HG02870 (cell line): ENCODE measurements at regions not wholly inside any gene's neighbourhood (a gene's known extent, or its start where the extent isn't known, plus 50 kb on each side); places are given as distances from the start of the nearest gene placed in this dataset.

Source experiments
- ATAC-seq: cut with Tn5 transposase; IDR thresholded peaks from one replicate; pipeline ENCODE4 v1.9.1; 2021; ENCODE audit warnings: mild to moderate bottlenecking, moderate library complexity; ENCODE audit not compliant: unreplicated experiment

DNA sequence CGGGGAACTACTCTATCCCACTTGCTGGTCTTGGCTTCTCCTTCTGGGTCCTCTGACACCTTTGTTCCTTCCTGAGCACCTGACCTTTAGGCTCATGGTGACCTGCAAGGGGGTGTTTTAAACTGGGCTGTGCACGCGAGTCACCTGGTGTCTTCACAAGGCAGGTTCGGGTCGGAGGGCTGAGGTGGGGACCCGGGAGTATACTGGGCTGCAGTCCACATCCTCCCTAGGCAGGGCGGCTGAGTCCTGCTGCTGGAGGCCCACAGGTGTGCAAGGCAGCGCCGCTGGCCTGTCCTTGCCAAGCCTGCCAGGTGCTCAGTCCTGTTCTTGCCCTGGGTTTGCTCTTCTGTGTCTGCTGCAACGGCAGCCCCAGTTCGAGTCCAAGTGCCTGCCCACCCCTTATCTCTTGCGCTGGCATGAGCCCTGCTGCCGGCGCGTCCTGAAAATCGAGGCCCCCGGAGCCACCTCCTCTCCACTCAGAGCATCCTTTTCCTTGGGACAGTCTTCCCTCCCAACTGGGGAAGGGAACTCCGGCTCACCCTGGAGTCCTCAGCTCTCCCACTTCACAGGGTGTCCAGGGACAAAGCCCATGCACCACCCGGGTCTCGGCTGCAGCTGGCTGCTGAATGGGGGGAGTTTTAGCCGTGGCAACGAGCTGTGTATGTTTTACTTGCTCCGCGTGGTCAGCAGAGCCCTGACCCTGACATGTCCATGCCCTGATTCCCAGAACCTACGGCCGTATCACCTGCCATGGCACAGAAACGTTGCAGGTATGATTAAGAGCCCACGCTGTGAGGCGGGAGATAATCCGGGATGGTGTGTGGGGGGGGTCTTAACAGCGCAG lies 193.5 kb downstream of the TEX29 start:
- ATAC-seq, result no peak

DNA sequence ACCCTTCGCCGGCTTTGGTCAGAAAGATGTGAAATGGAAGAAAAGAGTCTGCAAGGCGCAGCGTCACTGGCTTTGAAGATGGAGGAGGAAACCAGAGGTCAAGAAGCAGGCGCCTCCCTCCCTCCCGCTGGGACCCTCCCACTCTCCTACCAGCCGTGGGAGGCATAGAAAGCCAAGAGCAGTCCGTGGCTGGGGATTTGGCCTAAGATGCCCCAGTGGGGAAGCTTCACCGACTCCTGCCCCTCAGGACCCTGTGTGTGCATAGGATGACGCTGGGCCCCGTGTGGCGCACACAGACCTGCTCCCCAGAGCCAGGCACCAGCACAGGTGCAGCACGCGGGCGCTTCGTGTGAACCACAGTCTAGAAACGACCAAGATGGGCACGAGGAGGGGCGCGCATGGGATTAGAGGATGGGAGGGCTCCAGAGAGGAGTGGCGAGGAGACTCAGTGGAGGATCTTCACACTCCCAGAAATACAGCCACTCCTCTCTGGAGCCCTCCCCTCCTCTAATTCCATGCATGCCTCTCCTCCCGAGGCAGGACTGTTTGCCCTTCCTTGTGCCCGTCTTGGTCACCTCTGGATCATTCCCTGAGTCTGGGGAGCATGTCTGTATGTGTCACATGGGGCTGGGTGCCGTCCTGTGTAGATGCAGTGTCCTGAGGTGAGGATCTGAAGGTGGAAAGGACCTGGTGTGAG lies 194.3 kb downstream of the TEX29 start:
- no peak for ATAC-seq

DNA sequence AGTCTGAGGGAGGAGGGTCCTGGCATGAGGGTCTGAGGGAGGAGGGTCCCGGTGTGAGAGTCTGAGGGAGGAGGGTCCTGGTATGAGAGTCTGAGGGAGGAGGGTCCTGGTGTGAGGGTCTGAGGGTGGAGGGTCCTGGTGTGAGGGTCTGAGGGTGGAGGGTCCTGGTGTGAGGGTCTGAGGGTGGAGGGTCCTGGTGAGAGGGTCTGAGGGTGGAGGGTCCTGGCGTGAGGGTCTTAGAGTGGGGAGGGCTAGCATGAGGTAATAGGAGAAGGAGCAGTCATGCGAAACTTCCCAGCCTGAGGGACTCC lies 194.8 kb downstream of the TEX29 start:
- no peak for ATAC-seq

DNA sequence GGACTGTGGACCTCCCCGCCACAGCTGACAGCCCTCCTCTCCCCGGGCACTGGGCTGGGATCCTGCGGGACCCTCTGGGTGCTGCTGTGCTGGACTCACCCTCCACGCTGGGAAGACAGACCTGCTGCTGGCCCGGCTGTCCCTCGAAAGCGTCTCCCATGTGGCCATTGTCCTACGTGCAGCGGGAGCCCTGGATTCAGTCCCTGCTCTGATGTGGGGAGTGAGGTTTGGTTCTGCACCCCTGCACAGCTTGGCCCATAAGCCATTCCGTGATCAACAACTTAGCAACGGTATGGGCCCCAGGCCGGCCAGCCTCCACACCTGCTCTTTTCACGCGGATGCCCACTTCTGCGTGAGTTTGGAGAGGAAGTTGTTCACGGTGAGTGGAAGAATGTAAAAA lies 195.2 kb downstream of the TEX29 start:
- ATAC-seq, result no peak

DNA sequence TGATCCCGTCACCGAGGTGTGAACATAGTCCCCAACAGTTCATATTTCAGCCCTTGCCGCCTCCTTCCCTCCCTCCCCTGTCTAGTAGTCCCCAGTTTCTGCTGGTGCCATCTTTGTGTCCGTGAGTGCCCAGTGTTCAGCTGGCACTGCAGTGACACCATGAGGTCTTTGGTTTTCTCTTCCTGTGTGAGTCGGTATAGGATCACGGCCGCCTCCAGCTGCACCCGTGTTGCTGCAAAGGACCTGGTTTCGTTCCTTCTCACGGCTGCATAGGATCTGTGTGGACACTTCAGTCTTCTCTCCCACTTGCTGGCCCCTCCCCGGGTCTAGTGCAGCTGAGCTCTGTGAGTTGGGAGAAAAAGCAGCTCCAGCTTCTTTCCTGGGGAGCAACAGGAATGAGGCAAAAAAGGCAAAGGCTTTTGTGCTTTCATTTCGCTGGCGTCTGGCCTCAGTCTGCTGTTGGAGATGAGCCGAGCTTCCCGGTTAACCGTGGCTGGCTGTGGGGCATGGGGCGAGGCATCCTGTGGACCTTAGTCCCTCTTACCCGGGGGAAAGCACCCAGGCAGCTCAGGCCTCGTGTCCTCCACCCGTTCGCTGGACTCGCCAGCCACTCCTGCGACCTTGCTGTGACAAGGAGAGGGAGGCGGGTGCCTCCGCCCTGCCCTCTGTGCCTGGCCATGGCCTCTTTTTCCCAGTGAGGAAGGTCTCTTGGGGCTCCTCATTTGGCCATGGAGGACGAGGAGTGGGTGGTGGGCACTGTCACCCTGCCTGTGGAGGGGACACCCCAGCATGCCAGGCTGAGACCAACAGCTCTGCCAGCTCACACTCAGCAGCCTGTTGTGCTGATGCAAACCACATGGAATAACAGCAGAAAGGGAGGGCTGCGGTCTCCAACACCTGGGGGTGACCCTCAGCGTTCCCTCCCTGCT lies 196.5 kb downstream of the TEX29 start:
- ATAC-seq, result no peak

DNA sequence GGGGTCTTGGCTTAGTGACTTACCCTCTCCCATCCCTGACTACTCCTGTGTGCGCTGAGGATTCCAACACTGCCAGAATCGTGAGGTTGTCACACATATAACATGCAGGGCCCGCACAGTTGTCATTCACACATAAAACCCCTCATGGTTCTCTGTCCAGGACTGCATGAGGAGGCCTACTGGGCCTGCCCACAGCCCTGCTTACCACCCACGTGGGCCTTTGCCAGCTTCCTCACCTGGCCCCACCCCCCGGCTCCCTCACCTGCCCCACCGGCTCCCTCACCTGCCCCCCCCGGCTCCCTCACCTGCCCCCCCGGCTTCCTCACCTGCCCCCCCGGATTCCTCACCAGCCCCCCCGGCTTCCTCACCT lies 197.2 kb downstream of the TEX29 start:
- no peak for ATAC-seq

DNA sequence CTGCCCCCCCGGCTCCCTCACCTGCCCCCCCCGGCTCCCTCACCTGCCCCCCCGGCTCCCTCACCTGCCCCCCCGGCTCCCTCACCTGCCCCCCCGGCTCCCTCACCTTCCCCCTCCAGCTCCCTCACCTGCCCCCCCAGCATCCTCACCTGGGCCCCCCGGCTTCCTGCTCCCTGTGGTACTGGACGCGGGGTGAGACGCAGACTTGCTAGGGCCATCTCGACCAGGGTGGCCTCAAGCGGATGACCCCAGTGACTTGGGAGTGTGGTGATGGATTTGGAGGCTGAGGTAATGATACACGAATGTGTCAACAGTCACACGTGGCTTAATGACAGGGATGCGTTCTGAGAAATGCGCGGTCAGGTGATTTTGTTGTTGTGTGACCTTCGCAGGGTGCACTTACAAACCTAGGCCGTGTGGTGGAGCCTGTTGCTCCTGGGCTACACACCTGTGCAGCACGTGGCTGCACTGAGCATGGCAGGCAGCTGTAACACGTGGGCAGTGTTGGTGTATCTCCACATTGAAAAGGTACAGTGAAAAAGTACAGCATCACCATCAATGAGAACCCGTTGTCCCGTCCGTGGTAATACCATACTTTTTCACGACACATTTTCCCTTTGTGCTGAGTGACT lies 197.8 kb downstream of the TEX29 start:
- ATAC-seq, result no peak

DNA sequence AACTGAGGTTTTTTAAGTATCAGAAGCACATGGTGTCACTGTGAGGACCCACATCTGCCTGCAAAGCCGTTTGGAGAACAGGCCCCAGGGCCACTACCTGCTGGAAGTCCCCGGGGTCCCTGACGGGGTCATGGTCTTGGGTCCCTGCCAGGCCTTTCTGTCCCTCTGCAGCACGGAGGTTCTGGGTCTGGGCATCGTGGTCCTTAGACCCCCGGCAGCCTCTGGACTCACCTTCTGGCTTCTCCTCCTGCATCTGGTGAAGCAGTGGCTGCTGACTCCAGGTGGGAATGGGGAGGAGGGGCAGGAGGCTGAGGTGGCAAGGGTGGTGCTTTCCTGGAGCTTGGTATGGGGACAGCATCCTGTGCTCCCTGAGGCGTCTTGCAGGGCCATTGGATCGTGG lies 198.6 kb downstream of the TEX29 start:
- no peak for ATAC-seq

DNA sequence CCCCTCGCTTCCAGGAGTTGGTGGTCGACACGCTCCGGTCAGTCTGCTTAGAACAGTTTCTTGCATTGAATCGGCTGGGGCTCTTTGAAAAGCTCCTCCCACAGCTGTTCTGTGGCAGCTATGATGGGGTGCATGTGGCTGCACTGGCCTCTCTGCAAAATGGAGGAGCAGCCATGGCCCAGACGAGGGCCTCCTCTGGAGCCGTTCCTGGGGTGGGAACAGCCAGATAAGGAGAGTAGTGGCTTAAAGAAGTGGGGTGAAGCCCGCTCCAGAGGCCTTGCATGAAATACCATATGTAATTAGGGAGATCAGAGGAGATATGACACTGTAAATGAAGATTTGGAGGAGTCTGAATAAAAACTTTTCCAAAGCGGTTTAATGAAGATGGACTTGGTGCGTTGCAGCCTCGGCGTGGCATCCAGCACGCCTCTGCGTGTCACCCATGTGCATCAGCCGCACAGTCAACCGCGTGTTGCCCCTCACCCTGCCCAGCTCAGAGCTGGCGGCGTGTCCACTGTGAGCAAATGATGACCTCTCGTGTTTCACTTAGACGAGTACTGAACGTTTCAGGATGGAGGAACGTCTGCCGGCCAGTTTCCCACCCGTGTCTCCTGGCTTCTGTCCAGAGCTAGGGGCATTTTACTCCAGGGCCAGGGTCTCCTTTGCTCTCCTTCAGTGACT lies 199.2 kb downstream of the TEX29 start:
- no peak for ATAC-seq

DNA sequence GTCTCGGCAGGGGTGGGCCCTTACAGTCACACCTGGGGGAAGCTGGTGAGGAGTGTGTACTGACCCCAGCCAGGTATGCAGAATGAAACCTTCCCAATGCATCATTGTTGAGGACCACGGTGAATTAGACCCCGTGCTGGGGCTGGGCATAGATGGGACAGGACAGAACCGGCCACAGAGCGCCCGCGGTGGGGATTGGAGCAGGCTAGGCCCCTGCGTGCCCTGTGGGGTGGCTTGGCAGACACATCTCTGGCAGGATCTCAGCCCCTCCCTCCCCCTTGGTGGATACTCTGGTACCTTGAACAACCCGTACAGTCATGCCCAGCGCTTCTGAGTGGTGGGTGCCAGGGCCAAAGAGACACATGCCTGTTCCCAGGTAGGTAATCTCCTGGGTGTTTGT lies 200.6 kb downstream of the TEX29 start:
- no peak for ATAC-seq

DNA sequence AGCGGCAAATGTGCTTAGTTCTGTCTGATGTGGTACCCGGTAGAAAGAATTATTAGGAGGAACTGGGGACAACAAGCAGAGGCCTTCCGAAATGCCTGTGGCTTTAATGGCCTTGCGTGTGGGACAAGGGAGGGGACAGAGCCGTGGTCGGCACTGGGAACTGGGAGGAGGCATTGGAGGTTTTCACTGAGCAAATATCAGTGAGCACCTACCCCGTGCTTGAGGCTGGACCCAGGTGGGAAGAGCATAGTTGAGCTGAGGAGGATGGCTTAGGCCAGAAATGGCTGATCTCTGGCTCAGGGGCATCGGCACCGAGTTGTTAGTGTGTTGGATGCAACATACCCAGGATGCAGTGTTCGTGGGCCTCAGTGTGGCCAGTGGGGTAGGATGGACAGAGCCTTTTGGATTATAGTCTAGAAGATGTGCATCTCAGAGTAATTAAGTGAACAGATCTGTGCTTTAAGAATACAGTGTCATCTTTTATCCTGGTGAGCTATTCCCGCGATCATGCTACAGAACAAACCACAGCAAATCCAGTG lies 201.3 kb downstream of the TEX29 start:
- no peak for ATAC-seq

DNA sequence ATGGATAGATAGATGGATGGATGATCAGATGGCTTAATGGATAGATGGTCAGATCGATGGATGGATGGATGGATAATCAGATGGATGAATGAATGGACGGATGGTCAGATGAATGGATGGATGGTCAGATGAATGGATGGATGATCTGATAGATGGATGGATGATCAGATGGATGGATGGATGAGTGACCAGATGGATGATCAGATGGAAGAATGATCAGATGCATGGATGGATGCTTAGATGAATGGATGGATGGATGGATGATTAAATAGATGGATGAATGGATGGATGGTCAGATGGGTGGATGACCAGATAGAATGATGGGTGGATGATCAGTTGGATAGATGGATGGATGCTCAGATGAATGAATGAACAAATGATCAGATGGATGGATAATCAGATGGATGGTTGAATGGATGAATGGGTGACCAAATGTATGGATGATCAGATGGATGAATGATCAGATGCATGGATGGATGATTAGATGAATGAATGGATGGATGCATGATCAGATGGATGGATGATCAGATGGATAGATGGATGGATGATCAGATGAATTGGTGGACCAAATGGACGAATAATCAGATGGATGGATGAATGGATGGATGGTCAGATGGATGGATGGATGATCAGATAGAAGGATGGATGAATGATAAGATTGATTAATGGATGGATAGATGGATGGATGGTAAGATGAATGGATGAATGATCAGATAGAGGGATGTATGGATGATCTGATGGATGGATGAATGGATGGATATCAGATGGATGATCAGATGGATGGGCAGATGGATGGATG lies 205.1 kb downstream of the TEX29 start:
- ATAC-seq, result no peak

DNA sequence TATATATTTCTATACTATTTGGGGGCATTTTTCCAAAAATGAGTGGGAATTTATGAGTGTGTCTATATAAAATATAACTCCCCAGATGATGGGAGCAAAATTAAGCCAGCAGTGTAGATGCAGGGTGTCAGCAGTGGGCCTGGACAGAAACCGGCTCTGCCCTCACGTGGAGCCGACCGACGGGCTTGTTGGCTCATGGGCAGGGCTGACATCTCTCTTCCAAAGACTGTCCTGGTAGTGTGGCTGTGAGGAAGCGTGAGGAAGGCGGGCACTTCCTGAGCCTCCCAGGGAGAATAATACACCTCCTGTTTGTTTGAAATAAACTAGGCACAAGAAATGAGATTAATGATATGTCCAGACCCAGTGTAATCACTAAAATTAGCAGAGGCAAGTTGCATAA lies 206.5 kb downstream of the TEX29 start:
- ATAC-seq, result no peak

DNA sequence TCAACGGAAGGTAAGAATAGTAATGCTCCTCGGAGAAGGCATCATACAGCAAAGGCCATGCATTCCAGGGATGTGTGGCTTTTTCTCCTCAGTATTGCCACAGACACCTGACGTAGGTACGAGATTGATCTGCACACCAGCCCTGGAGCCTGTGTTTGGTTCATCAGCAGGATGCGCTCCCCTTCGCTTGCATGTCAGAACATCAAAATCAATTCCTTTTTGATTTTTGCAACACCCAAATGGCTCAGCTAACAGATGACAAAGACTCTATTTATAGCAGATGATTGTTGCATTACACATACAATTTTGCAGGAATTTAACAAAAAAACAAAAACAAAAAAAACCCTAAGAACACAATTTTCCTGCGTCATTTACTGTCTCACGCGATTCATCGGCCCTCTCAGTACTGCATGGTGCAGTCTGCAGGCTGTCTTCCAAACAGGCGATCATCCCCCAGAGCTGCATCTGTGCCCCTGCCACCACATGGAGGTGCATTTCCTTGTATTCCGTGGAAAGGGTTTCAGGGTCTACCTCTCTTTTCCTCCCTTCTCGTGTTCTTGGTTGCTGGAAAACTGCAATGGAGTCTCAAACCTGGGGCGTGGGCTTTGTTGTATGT lies 207.3 kb downstream of the TEX29 start:
- ATAC-seq, result no peak

DNA sequence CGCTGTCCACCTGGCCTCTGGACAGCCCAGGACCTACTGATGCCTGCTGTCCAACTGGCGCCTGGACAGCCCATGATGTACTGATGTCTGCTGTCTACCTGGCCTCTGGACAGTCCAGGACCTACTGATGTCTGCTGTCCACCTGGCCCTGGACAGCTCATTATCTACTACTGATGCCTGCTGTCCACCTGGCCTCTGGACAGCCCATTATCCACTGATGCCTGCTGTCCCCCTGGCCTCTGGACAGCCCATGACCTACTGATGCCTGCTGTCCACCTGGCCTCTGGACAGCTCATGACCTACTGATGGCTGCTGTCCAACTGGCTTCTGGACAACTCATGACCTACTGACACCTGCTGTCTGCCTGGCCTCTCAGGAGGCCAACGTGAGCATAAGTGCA lies 208.1 kb downstream of the TEX29 start:
- ATAC-seq, result no peak

DNA sequence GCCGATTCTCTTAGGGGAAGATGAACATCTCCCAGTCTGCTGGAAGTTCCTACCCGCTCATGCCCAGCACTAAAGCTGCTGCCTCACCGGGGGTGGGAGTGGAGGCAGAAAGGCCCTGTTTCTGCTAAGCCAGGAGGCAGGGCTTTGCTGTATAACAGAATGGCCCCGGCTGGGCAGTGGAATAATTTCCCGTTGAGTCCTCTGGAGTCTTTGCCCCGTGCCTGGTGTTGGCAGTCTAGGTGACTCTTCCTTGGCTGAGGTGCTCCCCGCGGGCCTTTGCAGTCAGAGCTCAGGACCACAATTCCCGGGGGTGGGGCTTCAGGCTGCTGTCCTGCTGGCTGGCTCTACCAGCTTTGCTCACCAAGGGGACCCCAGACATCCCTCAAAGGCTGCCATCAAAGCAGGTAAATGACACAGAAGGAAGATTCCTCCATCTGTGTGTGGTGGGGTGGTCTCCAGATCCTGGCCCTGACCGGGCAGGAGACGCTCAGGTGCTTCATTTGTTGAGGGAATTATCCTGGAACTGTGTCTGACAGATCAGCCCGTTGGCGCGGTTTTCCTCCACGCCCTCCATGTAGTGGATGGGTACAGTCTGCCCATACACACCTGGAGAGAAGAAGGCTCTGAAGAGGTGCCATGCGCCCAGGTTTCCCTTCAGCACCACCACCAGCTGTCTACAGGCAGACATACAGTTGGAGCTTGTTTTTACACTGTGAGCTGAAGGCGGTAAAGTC lies 209.9 kb downstream of the TEX29 start:
- ATAC-seq, result no peak

DNA sequence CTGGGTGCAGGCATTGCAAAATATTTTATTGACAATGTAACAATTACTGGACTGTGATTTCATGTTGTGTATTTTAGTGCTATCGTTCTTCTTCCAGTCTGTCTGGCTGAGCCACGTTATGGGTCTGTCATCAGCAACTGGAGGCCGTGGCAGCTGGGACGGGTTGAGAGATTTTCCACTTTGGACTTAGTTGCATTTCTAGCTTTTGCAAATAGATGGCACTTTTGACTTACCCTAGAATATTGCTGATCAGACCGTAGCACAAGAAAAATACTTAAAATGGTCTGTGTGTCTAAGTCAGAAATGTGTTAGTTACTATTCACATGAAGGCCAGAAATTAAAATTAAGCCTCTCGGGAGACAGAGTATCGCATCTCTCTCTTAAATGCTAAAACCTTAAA lies 211.1 kb downstream of the TEX29 start:
- no peak for ATAC-seq

DNA sequence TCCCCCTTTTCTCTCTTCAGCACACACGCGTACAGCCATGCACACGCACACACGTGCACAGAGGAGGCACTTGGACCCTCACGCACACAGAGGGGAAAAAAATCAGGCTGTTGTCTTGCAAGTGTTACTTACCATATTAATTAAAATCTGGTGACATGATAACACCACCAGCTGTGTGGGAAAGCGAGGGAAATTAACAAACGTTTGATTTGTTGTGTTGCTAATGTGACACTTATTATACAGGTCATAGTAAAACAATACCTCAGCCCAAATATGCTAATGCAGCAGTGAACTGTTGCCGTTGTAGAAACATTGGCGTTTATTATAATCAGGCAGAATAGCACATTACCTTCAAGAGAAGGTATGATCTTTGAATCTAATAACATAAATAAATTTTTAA lies 211.7 kb downstream of the TEX29 start:
- no peak for ATAC-seq
